Immature natural killer cell (primary cell): ENCODE measurements at regions not wholly inside any gene's neighbourhood (a gene's known extent, or its start where the extent isn't known, plus 50 kb on each side); places are given as distances from the start of the nearest gene placed in this dataset.
"Not testable (repeated sequence)": the region's sequence is repeated elsewhere in the genome, so short reads cannot be mapped to it uniquely, and the experiment has no call there.

Experiments used
- DNase-seq, 3 donors: peaks; one replicate each; pipeline ENCODE4 v3.0.0; 2022; ENCODE audit warnings: mixed read lengths in 1 of 3
- H3K27ac Mint-ChIP-seq, 6 donors: one replicate each; pipeline ENCODE4 v1.8.0; 2020; ENCODE audit warnings: mixed read lengths in 6 of 6, mild to moderate bottlenecking in 5 of 6, inconsistent platforms in 4 of 6, moderate library complexity in 3 of 6
- H3K27me3 Mint-ChIP-seq, 3 donors: one replicate each; pipeline ENCODE4 v1.8.0; 2020 to 2021; ENCODE audit warnings: low read depth in 3 of 3, mild to moderate bottlenecking in 3 of 3, mixed read lengths in 3 of 3, moderate library complexity in 3 of 3, inconsistent platforms in 1 of 3
- H3K36me3 Mint-ChIP-seq, 3 donors: one replicate each; pipeline ENCODE4 v1.8.0; 2020; ENCODE audit warnings: mixed read lengths in 3 of 3, inconsistent platforms in 2 of 3, mild to moderate bottlenecking in 2 of 3
- H3K4me1 Mint-ChIP-seq, 2 donors: one replicate each; pipeline ENCODE4 v1.8.0; 2020; ENCODE audit warnings: inconsistent platforms in 2 of 2, mild to moderate bottlenecking in 2 of 2, mixed read lengths in 2 of 2, moderate library complexity in 1 of 2
- H3K4me3 Mint-ChIP-seq, 5 donors: one replicate each; pipeline ENCODE4 v1.8.0; 2020; ENCODE audit warnings: mild to moderate bottlenecking in 5 of 5, mixed read lengths in 5 of 5, inconsistent platforms in 3 of 5, moderate library complexity in 3 of 5
- H3K9me3 Mint-ChIP-seq, 6 donors: one replicate each; pipeline ENCODE4 v1.8.0; 2020; ENCODE audit warnings: mild to moderate bottlenecking in 6 of 6, mixed read lengths in 6 of 6, inconsistent platforms in 4 of 6, moderate library complexity in 3 of 6

GRCh38 chr2:133977405-133977804, 276.5 kb upstream of the MGAT5 start:
- no peak overlapping the region for H3K4me3 Mint-ChIP-seq
- no peaks in the 10 kb centered on the region for H3K36me3 Mint-ChIP-seq

GRCh38 chr2:133982256-133982655, 271.6 kb upstream of the MGAT5 start:
- H3K27ac Mint-ChIP-seq = no peak overlapping the region
- DNase-seq = no peak
- no peaks in the 10 kb centered on the region for H3K9me3 Mint-ChIP-seq
- peaks cover 3 to 5% (median 3%) of the 10 kb centered on the region in 3 donors for H3K27me3 Mint-ChIP-seq
- H3K36me3 Mint-ChIP-seq = no peaks in the 10 kb centered on the region
- H3K4me1 Mint-ChIP-seq = no peaks in the 10 kb centered on the region
- no peak overlapping the region for H3K4me3 Mint-ChIP-seq

More at GRCh38 chr2:133977405-133977804, 276.5 kb upstream of the MGAT5 start:
- peaks cover 1 to 4% (median 3%) of the 10 kb centered on the region in 3 donors for H3K27me3 Mint-ChIP-seq
- DNase-seq = no peak
- no peaks in the 10 kb centered on the region for H3K9me3 Mint-ChIP-seq
- no peaks in the 10 kb centered on the region for H3K4me1 Mint-ChIP-seq
- peak overlapping the region in 1 of 6 donors; percentile 20 for H3K27ac Mint-ChIP-seq

- Mint-ChIP-seq H3K9me3 (no peaks in the 10 kb centered on the region), H3K4me1 (no peaks in the 10 kb centered on the region)
Observed at GRCh38 chr2:133985563-133985962, 268.3 kb upstream of the MGAT5 start.

GRCh38 chr2:133986081-133986837, 267.6 kb upstream of the MGAT5 start:
- Mint-ChIP-seq H3K9me3 (no peaks in the 10 kb centered on the region), H3K4me3 (no peak overlapping the region), H3K27ac (no peak overlapping the region), H3K27me3 (peaks cover 3 to 8% (median 7%) of the 10 kb centered on the region in 3 donors), H3K36me3 (no peaks in the 10 kb centered on the region), H3K4me1 (no peaks in the 10 kb centered on the region)
- no peak for DNase-seq

More at GRCh38 chr2:133985563-133985962, 268.3 kb upstream of the MGAT5 start:
- H3K36me3 Mint-ChIP-seq = no peaks in the 10 kb centered on the region
- peaks cover 3 to 8% (median 7%) of the 10 kb centered on the region in 3 donors for H3K27me3 Mint-ChIP-seq
- no peak overlapping the region for H3K27ac Mint-ChIP-seq
- no peak overlapping the region for H3K4me3 Mint-ChIP-seq
- no peak for DNase-seq

- Mint-ChIP-seq H3K4me1 (no peaks in the 10 kb centered on the region), H3K9me3 (no peaks in the 10 kb centered on the region), H3K27me3 (peaks cover 3 to 10% (median 7%) of the 10 kb centered on the region in 3 donors), H3K4me3 (no peak overlapping the region), H3K36me3 (no peaks in the 10 kb centered on the region), H3K27ac (no peak overlapping the region)
- no peak for DNase-seq
Observed at GRCh38 chr2:133986881-133987795, 266.7 kb upstream of the MGAT5 start.

GRCh38 chr2:133988316-133988891, 265.5 kb upstream of the MGAT5 start:
- no peak for DNase-seq
- no peak overlapping the region for H3K27ac Mint-ChIP-seq
- no peaks in the 10 kb centered on the region for H3K9me3 Mint-ChIP-seq
- peaks cover 3 to 10% (median 7%) of the 10 kb centered on the region in 3 donors for H3K27me3 Mint-ChIP-seq
- H3K4me3 Mint-ChIP-seq = no peak overlapping the region
- H3K4me1 Mint-ChIP-seq = no peaks in the 10 kb centered on the region
- no peaks in the 10 kb centered on the region for H3K36me3 Mint-ChIP-seq

GRCh38 chr2:133991606-133992168, 262.2 kb upstream of the MGAT5 start:
- H3K9me3 Mint-ChIP-seq = no peaks in the 10 kb centered on the region
- H3K27ac Mint-ChIP-seq = no peak overlapping the region
- no peaks in the 10 kb centered on the region for H3K36me3 Mint-ChIP-seq
- peaks cover 3 to 5% (median 4%) of the 10 kb centered on the region in 3 donors for H3K27me3 Mint-ChIP-seq
- H3K4me3 Mint-ChIP-seq = no peak overlapping the region
- no peak for DNase-seq
- no peaks in the 10 kb centered on the region for H3K4me1 Mint-ChIP-seq

- H3K27me3 Mint-ChIP-seq = peaks cover 3 to 5% (median 4%) of the 10 kb centered on the region in 3 donors
- no peaks in the 10 kb centered on the region for H3K36me3 Mint-ChIP-seq
- no peak for DNase-seq
- no peak overlapping the region for H3K4me3 Mint-ChIP-seq
- no peak overlapping the region for H3K27ac Mint-ChIP-seq
- no peaks in the 10 kb centered on the region for H3K9me3 Mint-ChIP-seq
- no peaks in the 10 kb centered on the region for H3K4me1 Mint-ChIP-seq
Observed at GRCh38 chr2:133992454-133992853, 261.4 kb upstream of the MGAT5 start.

GRCh38 chr2:133993160-133993559, 260.7 kb upstream of the MGAT5 start:
- Mint-ChIP-seq H3K27ac (no peak overlapping the region), H3K4me1 (no peaks in the 10 kb centered on the region), H3K4me3 (no peak overlapping the region), H3K36me3 (no peaks in the 10 kb centered on the region), H3K27me3 (peaks cover 2 to 5% (median 3%) of the 10 kb centered on the region in 3 donors), H3K9me3 (no peaks in the 10 kb centered on the region)
- no peak for DNase-seq

GRCh38 chr2:133998726-133999125, 255.1 kb upstream of the MGAT5 start:
- H3K9me3 Mint-ChIP-seq, H3K27me3 Mint-ChIP-seq, H3K36me3 Mint-ChIP-seq, DNase-seq, H3K27ac Mint-ChIP-seq, H3K4me1 Mint-ChIP-seq, H3K4me3 Mint-ChIP-seq: not testable (repeated sequence)

- H3K27ac Mint-ChIP-seq = no peak overlapping the region
- no peak overlapping the region for H3K4me3 Mint-ChIP-seq
- peaks cover 0 to 5% (median 0%) of the 10 kb centered on the region in 6 donors for H3K9me3 Mint-ChIP-seq
- no peaks in the 10 kb centered on the region for H3K4me1 Mint-ChIP-seq
- DNase-seq = no peak
- peaks cover 0 to 4% (median 3%) of the 10 kb centered on the region in 3 donors for H3K27me3 Mint-ChIP-seq
- H3K36me3 Mint-ChIP-seq = no peaks in the 10 kb centered on the region
Observed at GRCh38 chr2:134002391-134002790, 251.5 kb upstream of the MGAT5 start.

GRCh38 chr2:134002921-134003320, 251.0 kb upstream of the MGAT5 start:
- H3K27ac Mint-ChIP-seq = no peak overlapping the region
- no peaks in the 10 kb centered on the region for H3K36me3 Mint-ChIP-seq
- no peaks in the 10 kb centered on the region for H3K4me1 Mint-ChIP-seq
- H3K9me3 Mint-ChIP-seq = peaks cover 0 to 5% (median 0%) of the 10 kb centered on the region in 6 donors
- H3K27me3 Mint-ChIP-seq = peaks cover 0 to 4% (median 3%) of the 10 kb centered on the region in 3 donors
- no peak overlapping the region for H3K4me3 Mint-ChIP-seq
- DNase-seq = no peak

GRCh38 chr2:134004467-134004866, 249.4 kb upstream of the MGAT5 start:
- H3K4me1 Mint-ChIP-seq = no peaks in the 10 kb centered on the region
- H3K27me3 Mint-ChIP-seq = peaks cover 0 to 4% (median 2%) of the 10 kb centered on the region in 3 donors
- H3K27ac Mint-ChIP-seq = no peak overlapping the region
- no peak overlapping the region for H3K4me3 Mint-ChIP-seq
- H3K9me3 Mint-ChIP-seq = peaks cover 0 to 5% (median 0%) of the 10 kb centered on the region in 6 donors
- no peaks in the 10 kb centered on the region for H3K36me3 Mint-ChIP-seq
- DNase-seq = no peak
